ENCODE measurements at regions not wholly inside any gene's neighbourhood (a gene's known extent, or its start where the extent isn't known, plus 50 kb on each side); places are given as distances from the start of the nearest gene placed in this dataset.

DNA sequence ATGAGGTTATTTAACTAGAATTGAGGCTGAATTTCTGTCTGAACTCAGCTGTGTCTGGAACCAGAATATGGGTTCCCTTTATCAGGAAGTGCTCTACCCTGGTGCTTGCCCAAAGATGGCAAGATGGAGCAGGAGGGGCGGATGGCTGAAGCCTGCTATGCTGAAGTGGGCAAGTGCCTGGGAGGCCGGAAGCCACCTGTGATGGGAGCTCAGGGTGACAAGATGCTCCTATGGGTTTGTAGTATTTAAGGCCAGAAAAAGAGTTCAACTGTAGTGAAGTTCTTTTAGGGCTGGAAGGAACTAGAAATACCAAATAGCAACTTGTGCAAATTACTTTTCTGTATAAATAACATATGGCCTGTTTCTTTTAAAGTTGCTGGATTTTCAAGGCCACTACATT, 808.9 kb upstream of the RAB6C start:
- 85% methylated on average over 2 of the region's 2 CpGs for WGBS
- Histone ChIP-seq H3K27me3 (ENCODE audit: control insufficient read depth in 4 of 4, insufficient read depth in 4 of 4, low read length in 3 of 4) (peaks cover 0 to 2% (median 0%) of the 10 kb centered on the region in 4 donors), H3K36me3 (ENCODE audit: control insufficient read depth in 4 of 4, insufficient read depth in 3 of 4, low read depth in 1 of 4, low read length in 3 of 4) (no peaks in the 10 kb centered on the region), H3K27ac (ENCODE audit: low read depth in 1 of 2, low read length in 2 of 2) (no peak overlapping the region), H3K9ac (ENCODE audit: low read depth in 1 of 2, low read length in 2 of 2) (no peak overlapping the region), H3K4me3 (ENCODE audit: low read depth in 1 of 3, low read length in 3 of 3) (no peak overlapping the region), H3K4me1 (ENCODE audit: control insufficient read depth in 4 of 4, insufficient read depth in 4 of 4, low read length in 3 of 4) (no peaks in the 10 kb centered on the region), H3K9me3 (ENCODE audit: control insufficient read depth in 4 of 4, low read length in 3 of 4) (no peaks in the 10 kb centered on the region)
- no peak for TF ChIP-seq CTCF (IDR thresholded peaks at IDR 0.05; ENCODE audit: low read depth, low read length, missing input control)
- no peak for TF ChIP-seq YY1 (IDR thresholded peaks at IDR 0.05)
- no peak for TF ChIP-seq RXRA (IDR thresholded peaks at IDR 0.05)
- TF ChIP-seq JUND (IDR thresholded peaks at IDR 0.05): no peak
- TF ChIP-seq REST (IDR thresholded peaks at IDR 0.05): no peak
- TF ChIP-seq FOXA2 (IDR thresholded peaks at IDR 0.05): no peak
- no peak for TF ChIP-seq RAD21 (IDR thresholded peaks at IDR 0.05)
- no peak for TF ChIP-seq GABPA (IDR thresholded peaks at IDR 0.05 in 1 of 2, conservative IDR thresholded peaks at IDR 0.05 in 1 of 2)
- no peak for TF ChIP-seq NR2F2 (IDR thresholded peaks at IDR 0.05)
- TF ChIP-seq EGR1 (IDR thresholded peaks at IDR 0.05; ENCODE audit: low read depth in 2 of 2): no peak
- no peak for TF ChIP-seq ATF3 (IDR thresholded peaks at IDR 0.05)
- DNase-seq (ENCODE audit: low spot score): no peak

GRCh38 chr2:129174143-129174542, 805.3 kb upstream of the RAB6C start:
- H3K9ac ChIP-seq (ENCODE audit: low read depth in 1 of 2, low read length in 2 of 2): no peak overlapping the region
- no peak overlapping the region for H3K27ac ChIP-seq (ENCODE audit: low read depth in 1 of 2, low read length in 2 of 2)
- no peaks in the 10 kb centered on the region for H3K36me3 ChIP-seq (ENCODE audit: control insufficient read depth in 4 of 4, insufficient read depth in 3 of 4, low read depth in 1 of 4, low read length in 3 of 4)
- H3K9me3 ChIP-seq (ENCODE audit: control insufficient read depth in 4 of 4, low read length in 3 of 4): no peaks in the 10 kb centered on the region
- DNase-seq (ENCODE audit: low spot score): no peak
- 64% methylated on average over 2 of the region's 2 CpGs for WGBS
- no peak overlapping the region for H3K4me3 ChIP-seq (ENCODE audit: low read depth in 1 of 3, low read length in 3 of 3)
- H3K4me1 ChIP-seq (ENCODE audit: control insufficient read depth in 4 of 4, insufficient read depth in 4 of 4, low read length in 3 of 4): no peaks in the 10 kb centered on the region
- H3K27me3 ChIP-seq (ENCODE audit: control insufficient read depth in 4 of 4, insufficient read depth in 4 of 4, low read length in 3 of 4): peaks cover 0 to 2% (median 0%) of the 10 kb centered on the region in 4 donors
- TF ChIP-seq YY1 (IDR thresholded peaks at IDR 0.05) (no peak), HNF4G (IDR thresholded peaks at IDR 0.05) (no peak), REST (IDR thresholded peaks at IDR 0.05) (no peak), TAF1 (conservative IDR thresholded peaks at IDR 0.05) (no peak), HNF4A (conservative IDR thresholded peaks at IDR 0.05) (no peak), FOXA1 (IDR thresholded peaks at IDR 0.05) (no peak), CTCF (IDR thresholded peaks at IDR 0.05; ENCODE audit: low read depth, low read length, missing input control) (no peak), RAD21 (IDR thresholded peaks at IDR 0.05) (no peak), EGR1 (IDR thresholded peaks at IDR 0.05; ENCODE audit: low read depth in 2 of 2) (no peak), SP1 (IDR thresholded peaks at IDR 0.05) (no peak), MAX (IDR thresholded peaks at IDR 0.05) (no peak), FOXA2 (IDR thresholded peaks at IDR 0.05) (no peak), GABPA (IDR thresholded peaks at IDR 0.05 in 1 of 2, conservative IDR thresholded peaks at IDR 0.05 in 1 of 2) (no peak), ATF3 (IDR thresholded peaks at IDR 0.05) (no peak), JUND (IDR thresholded peaks at IDR 0.05) (no peak)
- TF ChIP-seq, protein P1, sequence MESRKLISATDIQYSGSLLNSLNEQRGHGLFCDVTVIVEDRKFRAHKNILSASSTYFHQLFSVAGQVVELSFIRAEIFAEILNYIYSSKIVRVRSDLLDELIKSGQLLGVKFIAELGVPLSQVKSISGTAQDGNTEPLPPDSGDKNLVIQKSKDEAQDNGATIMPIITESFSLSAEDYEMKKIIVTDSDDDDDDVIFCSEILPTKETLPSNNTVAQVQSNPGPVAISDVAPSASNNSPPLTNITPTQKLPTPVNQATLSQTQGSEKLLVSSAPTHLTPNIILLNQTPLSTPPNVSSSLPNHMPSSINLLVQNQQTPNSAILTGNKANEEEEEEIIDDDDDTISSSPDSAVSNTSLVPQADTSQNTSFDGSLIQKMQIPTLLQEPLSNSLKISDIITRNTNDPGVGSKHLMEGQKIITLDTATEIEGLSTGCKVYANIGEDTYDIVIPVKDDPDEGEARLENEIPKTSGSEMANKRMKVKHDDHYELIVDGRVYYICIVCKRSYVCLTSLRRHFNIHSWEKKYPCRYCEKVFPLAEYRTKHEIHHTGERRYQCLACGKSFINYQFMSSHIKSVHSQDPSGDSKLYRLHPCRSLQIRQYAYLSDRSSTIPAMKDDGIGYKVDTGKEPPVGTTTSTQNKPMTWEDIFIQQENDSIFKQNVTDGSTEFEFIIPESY (IDR thresholded peaks at IDR 0.05): no peak

Data from liver (tissue), 8 donors.